GM21786 (cell line): ENCODE measurements at regions not wholly inside any gene's neighbourhood (a gene's known extent, or its start where the extent isn't known, plus 50 kb on each side); places are given as distances from the start of the nearest gene placed in this dataset.

Source experiments
- ATAC-seq: cut with Tn5 transposase; IDR thresholded peaks from one replicate; pipeline ENCODE4 v1.9.1; 2021; ENCODE audit not compliant: unreplicated experiment

DNA sequence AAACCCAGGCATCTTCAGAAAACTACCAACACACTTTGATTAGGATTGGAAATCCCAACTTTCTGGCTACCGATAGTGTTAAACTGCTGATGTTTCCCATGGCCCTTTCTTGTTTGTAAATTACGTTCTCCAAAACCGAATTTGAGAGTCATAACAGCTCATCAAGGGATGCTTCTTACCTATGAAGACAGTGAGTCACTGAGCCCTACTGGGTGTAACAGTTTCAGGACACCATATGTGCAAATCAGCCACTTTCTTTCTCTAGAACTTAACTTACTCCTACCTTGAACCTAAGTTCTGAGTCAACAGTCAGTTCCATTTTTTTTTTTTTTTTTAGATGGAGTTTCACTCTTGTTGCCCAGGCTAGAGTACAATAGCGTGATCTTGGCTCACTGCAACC is 410.1 kb upstream of the TSHZ3 start:
- ATAC-seq: no peak

DNA sequence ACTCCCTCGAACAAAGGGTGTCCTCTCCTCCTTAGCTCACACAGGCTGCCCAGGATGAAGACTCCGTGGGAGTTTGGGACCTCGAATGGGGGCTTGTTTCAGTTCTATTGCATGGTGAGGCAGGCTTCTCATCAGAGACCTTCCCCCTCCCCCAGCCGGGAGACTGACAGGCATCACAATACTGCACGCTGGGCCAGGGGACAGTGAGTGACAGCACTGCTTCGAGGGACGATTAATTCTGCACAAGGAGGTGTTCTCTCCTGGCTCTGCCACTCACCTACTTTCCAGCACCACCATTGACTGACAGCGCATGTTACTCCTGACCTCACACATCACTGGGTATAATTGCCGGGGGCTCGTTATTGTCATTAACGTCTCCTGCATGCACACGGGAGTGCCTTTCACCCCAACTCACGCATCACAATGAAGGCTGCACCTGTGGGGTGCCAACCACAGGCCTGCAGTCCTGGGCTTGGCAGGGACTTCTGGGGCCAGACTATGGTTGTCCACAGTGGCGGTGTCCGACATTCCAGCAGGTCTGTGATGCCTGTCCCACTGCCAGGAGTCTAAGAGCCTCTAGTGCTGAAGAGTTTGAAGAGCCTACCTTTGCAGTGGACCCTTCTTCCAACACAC is 412.2 kb upstream of the TSHZ3 start:
- no peak for ATAC-seq

DNA sequence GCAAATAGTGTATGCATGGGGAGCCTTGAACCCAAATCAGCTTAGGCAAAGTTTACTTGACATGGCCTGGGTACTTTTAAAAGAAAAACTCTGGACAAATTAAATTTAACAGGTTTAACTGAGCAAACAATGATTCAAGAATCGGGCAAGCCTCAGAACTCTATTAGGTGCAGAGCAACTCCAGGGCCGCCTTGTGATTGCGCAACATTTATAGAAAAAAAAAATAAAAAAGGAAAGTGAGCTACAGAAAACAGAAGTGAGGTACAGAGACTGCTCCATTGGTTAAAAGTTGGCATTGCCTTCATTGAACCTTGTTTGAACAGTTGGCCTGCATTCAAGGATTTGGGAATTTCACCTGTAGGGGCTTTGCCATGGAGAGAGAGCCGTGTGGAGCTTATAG is 421.0 kb upstream of the TSHZ3 start:
- no peak for ATAC-seq

DNA sequence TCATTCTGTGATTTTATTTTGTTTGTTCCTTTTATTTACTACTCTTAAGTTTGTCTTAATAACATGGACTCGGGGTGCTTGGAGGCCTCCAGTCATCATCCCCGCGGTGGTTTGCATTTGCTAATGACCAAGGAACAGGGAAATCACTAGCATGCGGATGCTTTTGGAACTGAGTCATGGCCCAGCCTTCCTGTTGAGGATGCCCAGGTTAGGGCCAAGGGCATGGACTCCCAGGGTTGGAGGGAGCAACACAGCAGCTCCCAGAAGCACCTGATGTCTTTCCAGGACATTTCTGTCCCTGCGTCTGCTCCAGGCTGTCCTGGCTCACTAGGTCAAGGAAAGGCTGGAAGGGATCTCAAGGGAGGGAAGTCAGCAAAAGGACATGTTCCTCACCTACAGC is 423.7 kb upstream of the TSHZ3 start:
- ATAC-seq: no peak

GRCh38 chr19:31781542-31781941 is 432.3 kb upstream of the TSHZ3 start:
- ATAC-seq: no peak

GRCh38 chr19:31783592-31783991 is 434.4 kb upstream of the TSHZ3 start:
- no peak for ATAC-seq

- no peak for ATAC-seq
Measured at GRCh38 chr19:31784671-31785101, 435.4 kb upstream of the TSHZ3 start.

DNA sequence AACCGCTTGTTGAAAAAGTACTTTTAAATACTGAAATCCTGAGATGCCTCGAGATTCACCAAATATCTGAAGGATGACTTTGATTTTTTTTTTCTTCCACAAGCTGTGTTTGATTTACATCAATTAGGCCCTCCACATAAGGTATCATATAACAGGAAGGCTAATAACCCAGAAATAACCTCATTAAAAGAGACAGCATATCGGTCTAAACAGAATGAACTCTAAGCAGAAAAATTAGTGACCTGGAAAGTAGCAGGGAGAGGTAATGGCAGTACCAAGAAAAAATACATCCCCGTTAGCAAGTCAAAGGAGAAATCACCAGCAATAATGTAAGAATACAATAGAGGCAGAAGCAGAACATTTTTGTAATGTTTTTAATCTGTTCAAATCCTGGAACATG is 452.4 kb upstream of the TSHZ3 start:
- ATAC-seq: no peak

GRCh38 chr19:31803835-31804446 is 454.7 kb upstream of the TSHZ3 start:
- ATAC-seq: no peak

GRCh38 chr19:31804668-31805067 is 455.4 kb upstream of the TSHZ3 start:
- ATAC-seq: no peak

DNA sequence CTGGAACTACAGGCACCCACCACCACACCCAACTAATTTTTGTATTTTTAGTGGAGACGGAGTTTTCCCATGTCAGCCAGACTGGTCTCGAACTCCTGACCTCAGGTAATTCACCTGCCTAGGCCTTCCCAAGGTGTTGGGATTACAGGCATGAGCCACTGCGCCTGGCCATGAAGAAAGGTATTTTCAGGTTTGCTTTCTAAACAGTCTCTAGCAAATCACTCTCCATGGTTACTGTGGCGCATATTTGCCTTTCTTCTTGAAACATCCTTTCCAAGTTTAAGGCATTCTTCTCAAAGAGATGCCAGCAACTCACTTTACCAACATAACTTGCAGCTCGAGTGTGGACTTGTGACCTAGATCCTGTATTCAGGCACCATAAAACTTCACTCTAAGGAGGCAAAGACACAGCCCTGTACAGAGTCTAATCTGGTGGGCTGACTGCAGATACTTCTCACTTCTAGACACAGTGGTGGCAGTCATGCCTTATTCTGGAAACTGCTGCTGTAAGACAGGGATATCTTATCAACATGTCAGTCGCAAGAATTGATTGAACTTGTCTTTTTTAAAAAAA is 461.4 kb upstream of the TSHZ3 start:
- no peak for ATAC-seq

DNA sequence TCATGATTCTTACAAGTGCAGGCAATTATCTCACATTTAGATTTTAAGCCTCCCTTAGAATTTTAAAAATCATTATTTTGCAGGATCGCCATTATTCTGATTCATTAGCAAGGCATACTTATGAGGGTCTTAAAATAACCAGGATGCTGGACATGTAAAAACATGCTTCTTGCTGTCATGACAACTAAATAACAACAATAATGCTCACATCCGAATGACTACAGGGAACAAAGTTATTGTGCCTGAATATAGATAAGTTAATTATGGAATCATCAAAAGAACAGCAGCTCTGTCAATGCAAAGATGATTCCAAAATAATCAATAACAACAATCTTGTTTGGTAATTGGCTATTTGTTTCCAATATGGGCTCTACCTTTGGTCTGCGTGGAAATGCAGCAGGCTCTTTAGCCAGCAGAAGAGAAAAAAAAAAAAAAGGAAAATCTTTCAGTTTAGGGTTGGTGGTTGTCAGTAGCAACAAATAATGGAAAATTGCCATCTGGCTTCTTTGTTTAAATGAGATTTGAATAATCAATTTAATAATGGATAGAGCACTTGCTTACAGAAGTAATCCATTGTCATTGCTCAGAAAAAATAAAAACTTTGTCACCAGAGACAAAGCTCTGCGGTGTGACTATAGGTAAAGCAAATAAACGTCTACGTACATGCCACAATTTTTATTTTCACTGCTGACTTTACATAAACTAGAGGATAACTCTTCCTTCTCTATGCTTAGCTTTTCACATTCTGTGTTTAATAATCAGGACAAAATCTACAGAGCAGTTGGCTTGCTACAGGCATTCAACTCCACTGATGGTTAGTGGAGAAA is 468.9 kb upstream of the TSHZ3 start:
- no peak for ATAC-seq

GRCh38 chr19:31818798-31819105 is 469.5 kb upstream of the TSHZ3 start:
- ATAC-seq: no peak

GRCh38 chr19:31819837-31820236 is 470.6 kb upstream of the TSHZ3 start:
- ATAC-seq: no peak

DNA sequence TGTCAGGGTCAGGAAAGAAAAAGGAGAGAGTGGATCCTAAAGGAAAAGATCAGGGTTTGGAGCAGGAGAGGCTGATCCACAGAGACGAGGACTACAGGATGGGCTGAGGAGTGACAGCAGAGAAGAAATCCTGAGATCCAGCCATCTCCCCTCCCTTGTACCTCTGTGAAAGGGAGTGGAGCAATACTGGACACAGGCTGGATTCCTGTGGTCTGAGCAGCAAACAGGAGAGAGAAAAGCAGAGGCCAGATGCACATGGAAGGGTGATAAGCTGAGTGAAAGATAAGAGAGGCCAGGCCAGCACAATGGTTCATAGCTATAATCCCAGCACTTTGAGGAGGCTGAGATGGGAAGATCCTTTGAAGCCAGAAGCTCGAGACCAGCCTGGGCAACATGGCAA is 472.1 kb upstream of the TSHZ3 start:
- ATAC-seq: no peak

DNA sequence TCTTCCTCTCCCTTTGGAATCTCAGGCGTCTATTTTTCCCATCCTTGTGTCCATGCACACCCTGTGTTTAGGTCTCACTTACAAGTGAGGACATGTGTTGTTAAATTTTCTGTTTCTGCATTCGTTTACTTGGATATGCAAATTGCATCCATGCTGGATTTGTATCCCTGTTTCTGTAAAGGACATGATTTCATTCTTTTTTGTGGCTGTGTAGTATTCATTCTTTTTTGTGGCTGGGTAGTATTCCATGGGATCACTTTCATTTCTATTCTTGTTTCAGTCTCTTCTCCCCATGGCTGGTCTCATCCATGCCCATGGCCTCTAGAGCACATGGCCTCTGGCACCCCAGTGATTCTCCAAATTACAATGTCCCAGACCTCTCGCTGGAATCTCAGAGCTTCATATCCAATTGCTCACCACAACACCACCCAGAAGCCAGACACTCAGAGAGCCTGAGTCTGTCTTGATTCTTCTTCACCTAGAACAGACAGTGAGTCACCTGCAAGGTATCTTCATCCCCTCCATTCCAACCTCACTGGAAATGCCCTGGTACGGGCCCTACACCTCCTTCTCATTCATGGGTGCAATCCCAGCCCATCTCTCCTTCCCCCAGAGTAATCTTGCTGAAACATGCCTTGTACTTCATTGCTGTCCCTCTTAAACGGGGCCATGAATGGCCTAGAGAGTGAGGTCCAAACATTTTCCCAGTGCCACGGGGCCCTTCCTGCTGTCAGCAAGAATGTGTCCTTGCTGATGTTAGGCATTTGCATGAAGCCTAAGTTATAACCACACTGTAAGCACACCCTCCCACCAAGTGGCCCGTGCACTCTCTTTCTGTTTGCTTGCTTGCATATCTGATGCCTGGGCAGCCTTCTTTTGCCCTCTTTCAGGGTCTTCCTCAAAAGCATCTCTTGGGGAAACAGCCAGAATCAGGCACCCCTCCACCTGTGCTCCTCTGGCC is 476.2 kb upstream of the TSHZ3 start:
- ATAC-seq: no peak

DNA sequence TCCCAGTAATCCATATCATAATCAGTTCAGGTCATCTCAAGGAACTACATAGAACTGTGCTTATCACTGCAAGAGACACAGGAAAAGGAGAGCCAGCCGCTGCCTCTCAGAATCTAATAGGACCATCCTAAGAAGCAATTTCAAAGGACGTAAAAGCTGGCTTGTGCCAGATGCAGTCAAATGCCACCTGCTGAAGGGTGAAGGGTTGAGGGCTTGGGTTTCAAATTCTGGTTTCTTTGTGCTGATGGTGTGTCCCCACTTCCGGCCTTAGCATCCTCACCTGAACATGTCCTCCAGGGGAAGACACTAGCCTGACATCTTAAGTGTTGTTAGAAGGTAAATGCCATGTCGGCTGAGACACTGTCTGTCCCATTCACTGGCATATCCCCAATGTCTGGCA is 477.1 kb upstream of the TSHZ3 start:
- ATAC-seq: no peak

- ATAC-seq: no peak
Measured at GRCh38 chr19:31831421-31832175, 482.4 kb upstream of the TSHZ3 start.

- no peak for ATAC-seq
Measured at GRCh38 chr19:31832176-31832548, 482.9 kb upstream of the TSHZ3 start.

GRCh38 chr19:31834070-31834469 is 484.8 kb upstream of the TSHZ3 start:
- no peak for ATAC-seq
